Ishikawa (cell line): ENCODE measurements at regions not wholly inside any gene's neighbourhood (a gene's known extent, or its start where the extent isn't known, plus 50 kb on each side); places are given as distances from the start of the nearest gene placed in this dataset.

Experiments
- CEBPB ChIP-seq: IDR thresholded peaks from 2 replicates; pipeline ENCODE4 v1.6.1; 2012
- EP300 ChIP-seq: IDR thresholded peaks from 2 replicates; pipeline ENCODE4 v1.6.1; 2012; ENCODE audit warnings: borderline replicate concordance
- TCF12 ChIP-seq: IDR thresholded peaks from 2 replicates; pipeline ENCODE4 v1.6.1; 2012; ENCODE audit warnings: low read depth
- YY1 ChIP-seq: IDR thresholded peaks from 2 replicates; pipeline ENCODE4 v1.6.1; 2012; ENCODE audit warnings: low read depth
- ZBTB7A ChIP-seq: IDR thresholded peaks from 2 replicates; pipeline ENCODE4 v1.6.1; 2012; ENCODE audit warnings: low read depth

DNA sequence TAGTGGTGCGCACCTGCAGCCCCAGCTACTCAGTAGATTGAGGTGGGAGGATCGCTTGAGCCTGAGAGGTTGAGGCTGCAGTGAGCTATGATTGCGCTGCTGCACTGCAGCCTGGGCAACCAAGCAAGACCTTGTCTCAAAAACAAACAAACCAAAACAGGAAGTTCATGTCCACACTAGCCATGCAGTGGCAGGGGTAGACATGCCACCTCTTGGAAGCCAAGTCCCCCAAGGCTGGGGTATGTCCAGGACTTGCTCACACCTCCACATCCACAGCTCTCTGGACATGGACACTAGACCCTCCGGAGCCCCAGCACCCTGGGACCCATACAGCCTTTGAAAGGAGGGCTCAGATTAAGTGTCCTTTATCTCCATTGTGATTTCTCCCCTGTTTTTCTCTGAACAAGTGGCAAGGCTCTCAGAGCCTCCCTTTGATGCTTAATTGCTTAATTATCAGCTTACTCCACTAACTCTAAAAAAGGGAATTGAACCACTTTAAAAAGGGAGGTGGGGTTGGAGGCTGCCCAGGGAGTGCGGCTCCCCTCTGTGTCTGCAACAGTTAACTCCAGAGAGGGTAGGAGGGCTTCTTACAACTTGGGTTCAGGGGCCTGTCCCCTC lies 424.6 kb upstream of the C16orf82 start:
- TF ChIP-seq YY1 (no peak), ZBTB7A (no peak), CEBPB (no peak), EP300 (no peak), TCF12 (no peak)
